RWPE1 (cell line): ENCODE measurements at regions not wholly inside any gene's neighbourhood (a gene's known extent, or its start where the extent isn't known, plus 50 kb on each side); places are given as distances from the start of the nearest gene placed in this dataset.

Source experiments
- CTCF ChIA-PET: fragments of 350-600 bp; sonication (Branson Sonifier 250); formaldehyde crosslinking; extraction: SDS; loops from one replicate; lab custom pipeline; 2021; lab: Yijun Ruan, JAX
- POLR2A ChIA-PET: fragments of 400-600 bp; formaldehyde crosslinking; extraction: SDS; loops from one replicate; lab custom pipeline; 2020; ENCODE audit warnings: antibody characterized with exemption; ENCODE audit not compliant: low non-redundant PET; lab: Yijun Ruan, JAX
- DNase-seq: peaks from one replicate; pipeline ENCODE4 v3.0.0; 2012; ENCODE audit warnings: low spot score
- H3K27ac ChIP-seq: fragments of 450-650 bp; 2 replicates; pipeline ENCODE4 v1.5.1; 2017
- TF ChIP-seq, protein P1 (sequence below): fragments of 450-650 bp; conservative IDR thresholded peaks from 2 replicates; pipeline ENCODE4 v1.5.1; 2017; ENCODE audit warnings: low read depth, mild to moderate bottlenecking

DNA sequence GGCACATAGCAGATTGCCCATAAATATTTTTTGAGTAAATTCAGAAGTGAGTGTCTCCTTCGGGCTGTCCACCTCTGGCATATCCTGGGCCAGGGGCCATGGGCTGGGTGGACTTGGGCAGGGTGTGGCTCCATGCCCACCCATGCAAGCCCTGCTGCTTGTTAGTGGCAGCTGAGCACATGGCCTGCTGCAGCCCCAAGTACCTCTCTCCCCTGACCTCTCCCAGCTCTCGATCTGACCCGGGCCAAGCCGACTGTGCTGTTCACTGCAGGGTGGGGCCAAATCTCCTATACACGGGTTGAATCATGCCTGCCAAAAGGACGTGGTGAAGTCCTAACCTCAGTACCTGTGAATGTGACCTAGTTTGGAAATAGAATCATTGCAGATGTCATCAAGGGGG lies 132.5 kb upstream of the C1orf174 start:
- DNase-seq, result no peak
- CTCF ChIA-PET, result no interaction called here
- POLR2A ChIA-PET, result no interaction called here
- TF ChIP-seq, protein P1, sequence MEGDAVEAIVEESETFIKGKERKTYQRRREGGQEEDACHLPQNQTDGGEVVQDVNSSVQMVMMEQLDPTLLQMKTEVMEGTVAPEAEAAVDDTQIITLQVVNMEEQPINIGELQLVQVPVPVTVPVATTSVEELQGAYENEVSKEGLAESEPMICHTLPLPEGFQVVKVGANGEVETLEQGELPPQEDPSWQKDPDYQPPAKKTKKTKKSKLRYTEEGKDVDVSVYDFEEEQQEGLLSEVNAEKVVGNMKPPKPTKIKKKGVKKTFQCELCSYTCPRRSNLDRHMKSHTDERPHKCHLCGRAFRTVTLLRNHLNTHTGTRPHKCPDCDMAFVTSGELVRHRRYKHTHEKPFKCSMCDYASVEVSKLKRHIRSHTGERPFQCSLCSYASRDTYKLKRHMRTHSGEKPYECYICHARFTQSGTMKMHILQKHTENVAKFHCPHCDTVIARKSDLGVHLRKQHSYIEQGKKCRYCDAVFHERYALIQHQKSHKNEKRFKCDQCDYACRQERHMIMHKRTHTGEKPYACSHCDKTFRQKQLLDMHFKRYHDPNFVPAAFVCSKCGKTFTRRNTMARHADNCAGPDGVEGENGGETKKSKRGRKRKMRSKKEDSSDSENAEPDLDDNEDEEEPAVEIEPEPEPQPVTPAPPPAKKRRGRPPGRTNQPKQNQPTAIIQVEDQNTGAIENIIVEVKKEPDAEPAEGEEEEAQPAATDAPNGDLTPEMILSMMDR, result no peak
- H3K27ac ChIP-seq, result no peak overlapping the region

DNA sequence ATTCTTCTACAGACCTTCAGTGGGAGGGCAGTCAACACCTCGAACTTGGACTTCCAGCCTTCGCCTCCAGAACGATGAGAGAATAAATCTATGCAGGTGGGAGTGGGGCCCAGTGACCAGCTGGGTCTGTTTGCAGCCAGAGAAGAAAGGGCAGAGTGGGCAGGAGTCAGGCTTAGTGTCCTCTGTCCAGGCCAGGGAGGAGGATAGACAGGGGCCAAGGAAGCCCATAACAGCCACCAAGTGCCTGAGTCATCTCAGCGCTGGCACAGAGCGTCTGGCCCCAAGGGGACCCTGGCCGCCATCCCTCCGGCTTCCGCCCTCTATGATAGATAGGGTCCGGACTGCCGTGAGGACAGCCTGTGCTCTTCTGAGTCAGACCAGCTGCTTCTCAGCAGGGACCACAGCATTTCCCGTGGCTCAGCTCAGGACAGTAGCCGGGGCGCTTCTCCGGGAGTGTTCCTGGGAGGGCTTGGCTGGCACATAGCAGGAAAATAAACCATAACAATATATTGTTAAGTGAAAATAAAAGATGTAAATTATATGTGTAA lies 133.1 kb upstream of the C1orf174 start:
- no peak overlapping the region for H3K27ac ChIP-seq
- TF ChIP-seq, protein P1, result no peak
- CTCF ChIA-PET, result no interaction called here
- POLR2A ChIA-PET, result no interaction called here
- DNase-seq, result no peak

GRCh38 chr1:4033713-4034112 lies 133.6 kb upstream of the C1orf174 start:
- POLR2A ChIA-PET, result no interaction called here
- TF ChIP-seq, protein P1, result no peak
- H3K27ac ChIP-seq, result no peak overlapping the region

DNA sequence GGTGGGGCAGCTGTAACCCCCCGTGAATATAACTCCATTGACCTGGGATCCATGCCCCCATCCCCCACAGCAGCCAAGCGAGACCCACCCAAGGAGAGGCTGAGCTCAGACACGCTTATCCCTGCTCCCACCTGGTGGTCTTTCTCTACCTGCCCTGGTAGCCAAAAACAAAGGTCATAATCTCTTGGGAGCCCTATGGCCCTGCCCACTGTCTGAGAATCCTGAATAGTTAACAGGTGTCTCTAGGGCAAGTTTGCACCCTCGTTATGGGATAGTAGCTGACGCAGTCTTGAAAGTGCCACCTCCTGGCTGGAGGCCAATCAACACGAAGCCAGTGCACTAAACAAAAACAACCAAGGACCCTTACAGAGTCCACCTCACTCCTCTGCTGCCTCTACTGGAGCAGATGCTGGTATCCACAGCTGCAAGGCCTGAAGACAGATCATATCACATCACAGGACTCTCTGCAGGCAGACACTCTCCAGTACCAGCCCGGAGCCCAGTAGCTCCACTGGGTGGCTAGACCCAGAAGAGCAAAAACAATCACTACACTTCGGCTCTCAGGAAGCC lies 134.3 kb upstream of the C1orf174 start:
- ChIA-PET POLR2A (no interaction called here), CTCF (interaction anchor here (0.7 kb wide), 1 partner anchor 28 kb away, joined by 4 read pairs; no protein-coding TSS in a partner anchor)
- TF ChIP-seq, protein P1, result no peak
- no peak overlapping the region for H3K27ac ChIP-seq
- no peak for DNase-seq

More at GRCh38 chr1:4033713-4034112, 133.6 kb upstream of the C1orf174 start:
- no peak for DNase-seq
- CTCF ChIA-PET, result no interaction called here

DNA sequence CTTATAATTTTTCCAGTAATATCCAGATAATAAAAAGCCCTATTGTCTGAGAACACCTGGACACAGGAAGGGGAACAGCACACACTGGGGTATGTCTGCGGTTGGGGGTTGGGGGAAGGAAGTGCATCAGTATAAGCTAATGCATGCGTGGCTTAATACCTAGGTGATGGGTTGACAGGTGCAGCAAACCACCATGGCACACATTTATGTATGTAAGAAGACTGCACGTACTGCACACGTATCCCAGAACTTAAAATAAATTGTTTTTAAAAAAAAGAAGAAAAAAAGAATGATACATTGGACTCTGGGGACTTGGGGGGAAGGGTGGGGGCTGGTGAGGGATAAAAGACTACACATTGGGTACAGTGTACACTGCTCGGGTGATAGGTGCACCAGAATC lies 144.9 kb upstream of the C1orf174 start:
- no peak overlapping the region for H3K27ac ChIP-seq
- ChIA-PET POLR2A (no interaction called here), CTCF (no interaction called here)
- TF ChIP-seq, protein P1, result no peak
- DNase-seq, result no peak

DNA sequence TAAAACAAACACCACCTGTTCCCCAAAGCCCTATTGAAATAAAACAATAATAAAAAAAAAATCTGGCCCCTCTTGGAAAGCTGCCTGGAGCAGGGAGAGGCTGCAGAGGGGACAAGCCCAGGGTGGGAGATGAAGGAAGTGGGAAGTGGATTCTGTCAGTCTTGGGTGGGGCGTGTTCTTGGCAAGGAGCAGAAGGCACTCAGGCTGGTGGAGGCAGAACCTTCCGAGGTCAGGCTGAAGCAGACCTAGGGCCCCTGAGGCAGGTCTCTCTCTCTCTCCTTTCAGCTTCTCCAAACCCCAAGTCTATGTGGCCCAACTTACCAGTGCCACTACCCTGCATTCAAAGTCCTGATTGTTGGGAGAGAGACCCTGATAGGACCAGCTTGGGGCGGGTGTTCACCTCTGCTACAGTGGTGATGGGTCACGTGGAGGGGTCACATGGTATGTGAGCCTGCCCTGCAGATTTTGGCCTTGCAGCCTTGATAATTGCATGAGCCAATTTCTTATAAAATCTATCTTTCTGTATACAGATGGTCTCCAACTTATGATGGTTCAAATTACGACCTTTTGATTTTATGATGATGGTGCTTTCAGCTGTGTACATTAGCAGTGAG lies 145.4 kb upstream of the C1orf174 start:
- no peak overlapping the region for H3K27ac ChIP-seq
- DNase-seq, result no peak
- ChIA-PET POLR2A (no interaction called here), CTCF (no interaction called here)
- TF ChIP-seq, protein P1, result no peak
